NCI-H2196 treated with DMSO at 0.1 percent for 48 hours (cell line): ENCODE measurements at regions not wholly inside any gene's neighbourhood (a gene's known extent, or its start where the extent isn't known, plus 50 kb on each side); places are given as distances from the start of the nearest gene placed in this dataset.

Source experiments
- DNase-seq: peaks from one replicate; lab custom pipeline; 2025; ENCODE audit not compliant: unreplicated experiment; lab: John Stamatoyannopoulos, UW

- no peak for DNase-seq
Measured at GRCh38 chr2:15778529-15779219, 161.7 kb upstream of the MYCN start.

GRCh38 chr2:15779381-15780041 lies 160.8 kb upstream of the MYCN start:
- DNase-seq, result no peak

DNA sequence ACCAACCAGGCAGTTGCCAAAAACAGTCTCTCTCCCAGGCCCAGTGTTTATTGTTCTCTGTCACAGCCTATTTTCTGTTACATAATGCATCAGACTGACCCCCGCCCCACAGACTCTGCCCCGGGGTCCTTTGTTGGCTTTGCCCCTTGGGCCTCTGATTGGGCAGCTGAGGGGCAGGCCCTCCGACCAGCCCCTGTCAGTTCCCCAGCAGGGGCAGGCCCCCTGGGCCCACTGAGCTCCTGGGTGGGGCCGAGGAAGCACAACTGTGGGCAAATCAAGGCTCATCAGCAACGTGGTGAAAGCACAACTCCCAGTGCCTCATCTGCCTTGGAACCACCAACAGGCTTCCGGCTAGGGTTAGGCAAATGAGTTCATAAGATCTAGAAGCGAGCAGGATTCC lies 160.1 kb upstream of the MYCN start:
- no peak for DNase-seq

DNA sequence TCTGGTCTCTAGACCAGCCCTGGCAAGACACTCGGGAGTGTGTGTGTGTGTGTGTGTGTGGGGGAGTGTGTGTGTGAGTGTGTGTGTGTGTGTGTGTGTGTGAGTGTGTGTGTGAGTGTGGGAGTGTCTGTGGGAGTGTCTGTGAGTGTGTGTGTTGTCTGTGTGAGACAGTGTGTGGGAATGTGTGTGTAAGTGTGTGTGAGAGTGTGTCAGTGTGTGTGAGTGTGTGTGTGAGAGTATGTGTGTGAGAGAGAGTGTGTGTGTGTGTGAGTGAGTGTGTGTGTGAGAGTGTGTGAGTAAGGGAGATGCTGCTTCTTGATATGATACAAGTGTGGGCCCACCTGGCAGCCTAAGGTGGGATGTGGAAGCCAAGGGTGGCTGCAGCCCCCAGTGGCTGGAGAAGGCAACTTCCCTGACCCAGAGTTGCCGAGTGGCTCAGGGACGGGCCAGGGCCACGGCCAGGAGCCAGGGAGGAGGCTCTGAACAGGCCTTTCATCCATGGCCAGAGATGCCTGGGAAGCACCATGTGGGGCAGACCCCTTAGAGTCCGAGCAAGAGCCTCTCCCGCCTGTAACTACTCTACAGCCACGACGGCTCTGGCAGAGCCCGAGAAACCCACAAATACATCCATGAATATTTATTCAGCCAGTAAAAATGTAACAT lies 159.3 kb upstream of the MYCN start:
- DNase-seq, result no peak

- no peak for DNase-seq
Measured at GRCh38 chr2:15782009-15782751, 158.2 kb upstream of the MYCN start.

DNA sequence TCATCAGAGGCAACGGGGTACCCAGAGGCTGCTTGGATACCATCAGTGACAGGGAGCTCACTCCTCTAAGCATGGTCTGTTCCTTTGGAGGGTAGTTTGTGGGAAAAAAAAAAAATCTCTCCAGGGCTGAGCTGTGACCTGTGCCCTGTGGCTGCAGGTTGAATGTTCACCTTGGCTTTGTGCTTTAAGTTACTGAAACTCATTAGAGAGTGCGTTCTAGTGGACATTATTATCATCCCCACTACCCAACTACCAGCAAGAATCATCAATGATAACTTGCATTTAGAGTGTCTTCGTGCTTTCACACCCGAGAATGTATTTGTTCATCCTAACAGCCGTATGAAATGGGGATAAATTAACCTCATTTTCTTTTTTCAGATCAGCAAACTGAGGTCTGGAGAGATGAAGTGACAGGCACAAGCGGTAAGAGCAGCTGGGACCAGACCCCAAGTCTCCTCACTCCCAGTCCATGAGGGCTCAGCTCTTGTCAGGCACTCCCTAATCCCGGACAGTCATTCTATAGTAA lies 157.5 kb upstream of the MYCN start:
- DNase-seq, result no peak

DNA sequence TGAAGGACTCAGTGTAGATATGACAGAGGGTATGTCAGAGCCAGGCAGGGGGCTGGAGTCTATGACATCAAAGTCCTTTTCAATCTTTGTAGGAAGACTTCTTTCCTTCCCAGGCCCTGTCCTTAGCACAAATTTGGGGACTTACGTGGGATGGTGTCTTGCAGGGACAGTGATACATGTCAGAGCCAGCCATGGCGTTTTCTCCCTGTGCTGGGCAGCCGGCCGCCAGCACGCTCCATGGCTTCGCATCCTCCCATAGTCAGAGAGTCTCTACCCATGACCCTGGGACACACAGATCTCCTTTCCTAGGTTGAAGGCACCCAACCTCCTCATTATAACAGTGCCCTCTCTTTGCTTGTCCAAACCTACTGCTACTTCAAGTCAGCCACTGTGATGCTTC lies 156.9 kb upstream of the MYCN start:
- DNase-seq, result no peak

DNA sequence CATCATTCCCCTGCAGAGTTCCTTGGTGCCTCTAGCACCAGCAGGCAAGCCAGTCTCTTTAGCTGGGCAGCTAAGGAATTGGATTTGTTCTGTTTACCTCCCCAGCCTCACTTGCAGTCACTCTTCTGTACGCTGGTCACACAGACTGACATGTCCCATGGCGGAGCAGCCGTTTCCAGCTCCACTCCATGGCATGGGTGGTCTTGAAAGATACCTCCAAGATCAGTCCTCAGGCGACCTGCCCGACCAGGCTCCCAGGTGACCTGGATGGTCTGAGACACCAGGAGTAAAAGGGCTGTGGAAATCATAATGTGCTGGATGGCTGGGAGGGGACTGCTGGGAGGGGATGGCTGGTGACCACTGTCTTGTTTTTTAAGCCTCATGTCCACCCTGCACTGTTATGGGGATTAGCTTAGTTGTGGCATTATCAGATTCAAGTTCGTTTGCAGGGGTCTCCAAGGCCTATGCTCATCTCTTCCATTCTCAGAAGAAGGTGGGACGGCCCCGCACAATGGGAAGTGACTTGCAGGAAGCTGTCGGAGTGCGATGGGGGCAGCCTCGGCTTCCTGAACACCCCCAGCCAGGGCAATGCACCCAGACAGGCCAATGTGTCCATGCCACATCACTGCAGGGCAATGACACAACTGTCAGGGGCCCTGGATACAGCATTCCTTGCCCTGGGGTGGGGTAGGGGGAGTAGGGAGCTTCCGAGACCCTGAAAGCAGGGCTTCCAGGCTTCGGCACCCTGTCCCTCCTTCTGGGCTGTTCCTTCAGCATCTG lies 156.1 kb upstream of the MYCN start:
- DNase-seq, result no peak

DNA sequence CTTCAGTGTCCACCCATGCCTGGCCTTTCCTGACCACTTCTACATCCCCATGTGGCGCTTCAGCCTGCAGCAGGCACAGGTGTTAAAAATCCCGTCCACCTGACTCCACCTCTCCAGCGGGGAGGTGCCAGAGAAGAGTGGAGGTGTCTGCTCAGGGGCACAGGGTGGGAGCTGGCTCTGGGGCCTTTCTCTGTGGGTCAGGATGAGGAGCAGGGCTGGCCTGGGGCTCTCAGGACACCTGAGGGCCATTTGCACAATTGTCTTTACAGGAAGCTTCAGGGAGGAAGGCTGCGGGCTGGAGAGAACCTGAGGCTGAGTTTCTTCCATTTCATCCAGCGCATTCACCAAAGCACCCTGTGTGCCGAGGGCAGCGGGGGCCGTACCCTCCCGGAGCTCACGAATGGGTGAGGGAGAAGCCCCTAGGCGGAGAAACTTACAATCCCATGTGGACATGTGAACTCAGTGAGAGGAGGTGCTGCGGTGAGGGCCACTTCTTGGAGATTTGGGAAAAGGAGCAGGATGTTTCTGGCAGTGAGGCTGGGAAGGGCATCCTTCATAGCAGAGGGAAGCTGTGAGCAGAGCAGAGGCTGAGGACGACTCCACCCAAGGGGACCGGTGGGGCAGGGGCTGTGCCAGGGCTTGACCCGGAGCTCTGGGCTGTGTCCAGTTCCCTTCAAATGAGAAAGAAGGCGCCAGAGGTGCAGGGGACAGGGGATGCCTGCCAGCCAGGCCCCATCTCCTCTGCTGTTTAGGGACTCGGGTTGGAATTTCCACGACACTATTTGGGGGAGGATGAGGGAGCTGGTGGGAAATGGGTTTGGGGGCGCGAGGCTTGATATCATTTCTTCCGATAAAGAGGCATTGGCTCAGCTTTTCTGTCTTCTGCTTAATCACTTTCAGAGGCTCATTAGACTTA lies 155.2 kb upstream of the MYCN start:
- DNase-seq, result no peak

DNA sequence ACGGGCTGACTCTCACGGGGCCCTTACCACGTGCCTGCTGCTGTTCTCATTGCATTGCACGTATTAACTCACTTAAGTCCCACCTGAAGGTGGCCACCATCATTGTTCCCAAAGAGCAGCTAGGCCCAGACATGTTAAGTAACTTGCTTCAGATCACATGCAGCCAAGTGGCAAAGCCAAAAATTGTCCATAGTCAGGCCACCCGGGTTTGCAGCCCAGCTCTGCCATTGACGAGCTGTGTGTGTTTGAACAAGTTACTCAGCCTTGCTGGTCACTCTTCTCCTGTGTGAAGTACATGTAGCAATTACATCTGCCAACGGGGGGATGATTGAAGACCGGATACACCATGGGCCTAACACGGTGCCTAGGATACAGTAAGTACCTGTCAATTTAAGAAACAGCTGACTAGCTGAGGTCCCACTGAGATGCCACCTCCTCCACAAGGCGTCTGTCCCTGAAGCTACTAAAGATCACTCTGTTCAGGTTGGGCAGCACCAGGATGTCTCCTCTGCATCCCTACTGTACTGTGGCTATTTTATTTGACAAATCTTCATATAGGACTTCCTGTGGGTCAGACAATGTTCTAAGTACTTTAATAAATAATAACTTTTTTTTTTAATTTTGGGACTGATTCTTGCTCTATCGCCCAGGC lies 154.2 kb upstream of the MYCN start:
- no peak for DNase-seq

- DNase-seq, result no peak
Measured at GRCh38 chr2:15786901-15787300, 153.4 kb upstream of the MYCN start.

DNA sequence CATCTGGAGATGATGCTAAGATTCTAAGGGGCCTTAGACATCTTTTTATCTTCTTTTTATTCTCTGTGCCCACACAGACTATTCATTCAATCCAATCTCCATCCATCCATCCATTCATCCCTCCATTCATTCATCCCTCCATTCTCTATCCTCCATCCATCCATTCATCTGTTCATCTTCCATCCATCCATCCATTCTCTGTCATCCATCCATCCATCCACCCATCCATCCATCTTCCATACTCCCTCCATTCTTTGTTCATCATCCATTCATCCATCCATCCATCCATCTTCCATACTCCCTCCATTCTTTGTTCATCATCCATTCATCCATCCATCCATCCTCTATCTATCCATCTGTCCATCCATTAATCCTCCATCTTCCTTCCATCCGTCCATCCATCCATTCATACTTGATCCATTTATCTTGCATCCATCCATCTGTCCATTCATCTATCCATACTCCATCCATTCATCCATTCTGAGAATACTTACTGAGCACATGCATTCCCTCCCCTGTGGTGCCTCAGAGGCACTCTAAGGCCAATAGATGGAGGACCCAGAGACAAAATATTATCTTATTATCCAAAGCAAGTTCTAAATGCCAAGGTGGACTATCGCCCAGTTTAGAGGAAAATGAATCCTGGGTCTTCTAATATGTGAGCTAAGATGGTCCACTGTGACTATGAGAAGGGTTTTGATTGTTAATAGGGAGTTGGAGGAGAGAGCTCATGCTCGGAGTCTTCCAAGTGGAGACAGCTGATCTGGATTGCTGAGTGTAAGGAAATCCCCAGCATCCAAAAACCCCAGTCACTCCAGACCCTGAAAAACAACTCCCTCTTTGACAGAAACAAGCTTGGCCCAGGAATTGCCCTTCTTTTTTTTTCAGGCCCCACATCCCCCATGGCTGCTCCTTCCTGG lies 152.6 kb upstream of the MYCN start:
- no peak for DNase-seq

DNA sequence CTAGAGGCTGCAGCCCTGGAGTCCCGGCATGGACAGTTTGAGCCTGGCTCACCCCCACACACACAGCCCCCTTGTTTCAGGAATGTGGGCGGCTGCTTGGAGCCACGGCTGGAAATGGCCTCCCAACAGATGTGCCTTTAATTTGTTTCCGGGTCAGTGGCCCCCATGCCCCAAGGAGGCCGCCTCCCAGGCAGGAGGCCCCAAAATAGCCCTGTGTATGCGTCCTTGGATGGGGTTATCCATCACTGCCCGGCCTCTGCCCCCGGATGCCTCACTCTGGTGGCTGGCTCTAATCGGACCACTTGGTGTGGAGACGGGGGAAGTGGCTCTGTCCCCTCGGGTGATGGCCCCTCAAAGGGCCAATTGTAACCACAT lies 151.9 kb upstream of the MYCN start:
- DNase-seq, result no peak

- DNase-seq, result no peak
Measured at GRCh38 chr2:15788830-15789229, 151.5 kb upstream of the MYCN start.

DNA sequence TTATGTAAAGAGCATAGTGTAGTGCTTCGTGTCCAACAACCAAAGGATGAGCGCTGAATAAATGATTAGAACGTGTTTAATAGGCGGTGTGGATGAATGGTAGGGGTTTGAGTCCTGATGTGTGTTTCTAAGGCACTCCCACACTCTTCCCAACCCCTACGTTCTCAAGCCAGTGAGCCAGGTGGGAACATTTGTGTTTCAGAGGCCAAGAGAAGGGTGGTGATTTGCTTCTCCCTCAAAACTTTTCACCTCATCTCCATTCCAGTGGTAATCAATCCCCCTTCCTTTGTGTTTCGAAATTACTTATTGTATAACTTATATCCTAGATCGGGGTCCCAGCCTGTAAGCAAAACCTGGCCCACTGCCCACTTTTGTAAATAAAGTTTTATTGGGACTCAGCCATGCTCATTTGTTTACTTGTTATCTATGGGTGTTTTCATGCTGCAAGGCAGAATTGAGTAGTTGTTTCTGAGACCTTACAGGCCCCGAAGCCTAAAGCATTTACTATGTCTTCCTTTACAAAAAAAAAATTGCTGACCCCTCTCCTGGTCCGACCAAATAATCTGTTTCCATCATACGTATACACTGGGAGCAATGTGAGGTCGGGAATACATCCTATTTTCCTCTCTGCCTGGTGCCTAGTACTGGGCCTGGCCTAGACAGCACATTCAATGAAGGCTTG lies 150.8 kb upstream of the MYCN start:
- DNase-seq, result no peak

GRCh38 chr2:15790326-15790725 lies 150.0 kb upstream of the MYCN start:
- DNase-seq, result no peak

- no peak for DNase-seq
Measured at GRCh38 chr2:15790838-15791237, 149.5 kb upstream of the MYCN start.

- DNase-seq, result no peak
Measured at GRCh38 chr2:15791294-15791693, 149.1 kb upstream of the MYCN start.
